ENCODE measurements at regions not wholly inside any gene's neighbourhood (a gene's known extent, or its start where the extent isn't known, plus 50 kb on each side); places are given as distances from the start of the nearest gene placed in this dataset.
A peak's percentile ranks its signal among the peaks of the same experiment; 100 is the strongest.
"Not testable (repeated sequence)": the region's sequence is repeated elsewhere in the genome, so short reads cannot be mapped to it uniquely, and the experiment has no call there.

- no peak for FAIRE-seq
- DNase-seq (ENCODE audit: low spot score), result no peak
These were observed 161.5 kb upstream of the CDKN2B start for GRCh38 chr9:22170556-22170955.

DNA sequence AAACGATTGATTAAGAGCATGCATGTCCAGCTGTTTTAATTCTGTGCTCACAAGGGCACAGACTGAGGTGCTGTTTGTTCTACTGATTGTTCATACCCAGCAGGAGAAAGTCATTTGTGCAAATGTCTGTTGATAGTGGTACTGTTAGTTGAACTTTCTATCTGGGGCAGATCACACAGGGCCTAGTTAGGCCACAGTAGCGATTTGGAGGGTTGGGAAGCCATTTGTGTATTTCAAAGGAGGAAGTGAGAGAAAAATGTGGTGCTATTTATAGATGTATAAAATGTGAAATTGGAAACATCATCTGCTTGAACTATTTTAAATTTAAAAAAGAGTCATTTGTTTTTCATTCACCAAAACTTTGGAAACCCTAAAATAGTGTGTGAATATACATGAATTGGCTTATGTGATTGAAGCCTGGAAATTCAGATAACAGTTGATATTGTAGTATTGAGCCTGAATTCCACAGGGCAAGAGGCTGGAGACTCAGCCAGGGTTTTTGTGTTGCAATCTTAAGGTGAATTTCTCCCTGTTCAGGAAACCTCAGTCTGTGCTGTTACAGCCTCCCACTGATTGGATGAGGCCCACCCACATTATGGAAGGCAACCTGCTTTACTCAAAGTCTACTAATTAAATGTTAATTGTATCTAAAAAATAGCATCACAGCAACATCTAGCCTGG lies 162.0 kb upstream of the CDKN2B start:
- DNase-seq (ENCODE audit: low spot score) (no peak), FAIRE-seq (no peak)

DNA sequence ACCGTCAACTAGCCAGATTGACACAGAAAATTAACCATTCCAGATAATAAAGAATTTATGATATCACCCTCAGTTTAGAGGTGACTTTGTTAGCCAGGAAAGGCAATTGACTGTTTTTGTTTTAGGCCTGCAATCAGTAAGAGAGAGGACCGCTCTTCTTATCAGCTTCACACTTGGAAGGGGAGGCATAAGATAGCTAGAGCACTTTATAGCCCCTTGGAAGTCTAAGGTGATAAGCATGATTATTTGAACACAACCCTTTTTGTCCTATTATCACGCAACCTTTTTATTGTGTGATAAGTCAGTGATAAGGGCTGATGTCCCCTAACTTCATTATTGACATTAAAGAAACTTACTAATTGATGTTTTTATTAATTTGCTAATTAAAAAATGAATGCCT lies 162.6 kb upstream of the CDKN2B start:
- DNase-seq (ENCODE audit: low spot score) (no peak), FAIRE-seq (no peak)

DNA sequence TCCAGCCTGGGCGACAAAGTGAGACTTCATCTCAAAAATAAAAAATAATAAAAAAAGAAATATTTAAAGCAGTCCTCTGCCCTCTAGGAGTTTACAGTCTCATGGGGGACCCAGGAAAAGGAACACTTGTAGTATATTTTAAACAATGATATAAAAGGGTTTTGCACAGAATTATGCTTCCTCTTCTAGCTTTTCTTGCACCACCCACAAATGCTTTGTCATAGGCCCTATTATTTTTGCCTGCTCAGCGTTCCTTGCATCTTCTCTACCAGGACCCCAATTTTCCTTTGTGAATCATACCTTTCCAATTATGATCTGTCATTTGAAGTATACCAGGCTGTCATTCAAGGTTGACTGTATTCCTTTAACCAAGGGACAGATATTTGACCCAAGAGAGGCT lies 164.8 kb upstream of the CDKN2B start:
- DNase-seq (ENCODE audit: low spot score) (no peak), FAIRE-seq (no peak)

GRCh38 chr9:22175972-22176545 lies 167.0 kb upstream of the CDKN2B start:
- DNase-seq (ENCODE audit: low spot score), result no peak
- FAIRE-seq, result no peak

DNA sequence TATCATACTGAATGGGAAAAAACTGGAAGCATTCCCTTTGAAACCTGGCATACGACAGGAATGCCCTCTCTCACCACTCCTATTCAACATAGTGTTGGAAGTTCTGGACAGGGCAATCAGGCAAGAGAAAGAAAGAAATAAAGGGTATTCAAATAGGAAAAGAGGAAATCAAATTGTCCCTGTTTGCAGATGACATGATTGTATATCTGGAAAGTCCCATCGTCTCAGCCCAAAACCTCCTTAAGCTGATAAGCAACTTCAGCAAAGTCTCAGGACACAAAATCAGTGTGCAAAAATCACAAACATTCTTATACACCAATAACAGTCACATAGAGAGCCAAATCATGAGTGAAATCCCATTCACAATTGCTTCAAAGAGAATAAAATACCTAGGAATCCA lies 171.9 kb upstream of the CDKN2B start:
- DNase-seq (ENCODE audit: low spot score); FAIRE-seq: not testable (repeated sequence)

DNA sequence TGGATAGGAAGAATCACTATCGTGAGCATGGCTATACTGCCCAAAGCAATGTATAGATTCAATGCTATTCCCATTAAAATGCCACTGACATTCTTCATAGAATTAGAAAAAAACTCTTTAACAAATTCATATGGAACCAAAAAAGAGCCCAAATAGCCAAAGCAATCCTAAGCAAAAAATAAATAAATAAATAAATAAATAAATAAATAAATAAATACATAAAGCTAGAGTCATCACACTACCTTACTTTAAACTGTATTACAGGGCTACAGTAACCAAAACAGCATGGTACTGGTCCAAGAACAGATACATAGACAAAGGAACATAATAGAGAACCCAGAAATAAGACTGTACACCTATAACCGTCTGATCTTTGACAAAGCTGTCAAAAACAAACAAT lies 180.4 kb upstream of the CDKN2B start:
- DNase-seq (ENCODE audit: low spot score) (no peak), FAIRE-seq (no peak)

- FAIRE-seq; DNase-seq (ENCODE audit: low spot score): not testable (repeated sequence)
These were observed 187.9 kb upstream of the CDKN2B start for GRCh38 chr9:22197000-22197399.

DNA sequence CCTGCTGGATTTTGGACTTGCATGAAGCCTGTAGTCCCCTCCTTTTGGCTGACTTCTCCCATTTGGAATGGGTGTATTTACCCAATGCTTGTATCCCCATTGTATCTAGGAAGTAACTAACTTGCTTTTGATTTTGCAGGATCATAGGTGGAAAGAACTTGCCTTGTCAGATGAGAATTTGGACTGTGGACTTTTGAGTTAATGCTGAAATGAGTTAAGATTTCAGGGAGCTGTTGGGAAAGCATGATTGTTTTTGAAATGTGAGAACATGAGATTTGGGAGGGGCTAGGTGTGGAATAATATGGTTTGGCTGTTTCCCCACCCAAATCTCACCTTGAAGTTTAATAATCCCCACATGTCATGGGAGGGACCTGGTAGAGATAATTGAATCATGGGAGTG lies 189.6 kb upstream of the CDKN2B start:
- no peak for FAIRE-seq
- no peak for DNase-seq (ENCODE audit: low spot score)

- FAIRE-seq (no peak), DNase-seq (ENCODE audit: low spot score) (no peak)
These were observed 192.2 kb upstream of the CDKN2B start for GRCh38 chr9:22201256-22201655.

DNA sequence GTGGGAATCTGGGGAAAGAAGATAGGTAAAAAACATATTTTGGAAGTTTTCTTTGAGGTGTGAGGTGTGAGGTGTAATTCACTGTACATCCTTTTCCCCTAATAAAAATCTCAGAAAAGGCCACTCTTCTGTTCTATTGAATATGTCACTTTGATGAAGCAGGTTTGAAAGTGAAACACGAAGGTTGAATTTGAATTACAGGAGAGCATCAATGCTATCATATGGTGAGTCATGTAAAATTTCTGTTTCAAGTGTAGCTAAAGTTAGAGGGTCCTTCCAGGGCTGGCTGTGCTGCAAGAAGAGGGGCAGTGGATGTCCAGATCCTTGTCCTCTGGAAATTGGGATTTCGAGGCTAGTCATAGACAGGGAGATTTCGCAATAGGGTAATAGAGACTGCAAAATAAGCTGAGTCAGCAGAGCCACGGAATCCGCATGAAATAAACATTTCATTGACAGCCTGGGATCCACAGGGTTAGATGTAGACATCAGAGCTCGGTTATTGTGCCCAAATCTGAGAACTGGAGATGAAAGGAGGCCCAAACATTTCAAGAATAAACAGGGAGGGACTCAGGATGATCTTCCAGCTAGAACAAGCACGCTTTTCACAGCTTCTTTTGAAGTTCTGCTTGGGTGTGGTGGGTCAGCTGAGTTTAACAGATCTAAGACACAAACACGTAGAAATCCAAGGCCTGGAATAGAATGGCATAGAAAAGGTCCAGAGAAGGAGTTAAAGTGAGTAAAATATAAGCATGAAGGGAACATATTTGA lies 194.4 kb upstream of the CDKN2B start:
- DNase-seq (ENCODE audit: low spot score) (peak; percentile 11), FAIRE-seq (no peak)

GRCh38 chr9:22204240-22204639 lies 195.1 kb upstream of the CDKN2B start:
- FAIRE-seq, result no peak

GRCh38 chr9:22206833-22207232 lies 197.7 kb upstream of the CDKN2B start:
- no peak for DNase-seq (ENCODE audit: low spot score)
- FAIRE-seq, result no peak

More at GRCh38 chr9:22204240-22204639, 195.1 kb upstream of the CDKN2B start:
- DNase-seq (ENCODE audit: low spot score), result no peak

GRCh38 chr9:22208846-22209585 lies 199.9 kb upstream of the CDKN2B start:
- no peak for FAIRE-seq

DNA sequence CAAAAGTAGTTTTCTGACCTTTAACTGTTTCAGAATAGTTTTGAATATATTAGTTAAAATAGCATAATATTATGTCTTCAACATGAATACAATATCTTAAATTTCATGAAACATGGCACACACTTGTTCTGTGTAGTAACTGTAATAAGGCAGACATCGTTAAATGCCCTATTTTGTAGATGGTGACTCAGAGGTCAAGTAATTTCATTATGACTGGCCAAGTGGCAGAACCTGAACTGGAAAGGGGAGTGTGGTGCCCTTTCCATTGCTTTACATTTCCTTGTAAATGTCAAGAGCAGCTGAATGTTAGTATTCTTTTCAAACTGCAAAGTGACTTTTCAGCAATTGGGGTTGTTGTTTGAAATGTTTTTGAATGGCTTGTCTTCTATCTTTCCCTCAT lies 201.2 kb upstream of the CDKN2B start:
- no peak for FAIRE-seq
- no peak for DNase-seq (ENCODE audit: low spot score)

More at GRCh38 chr9:22208846-22209585, 199.9 kb upstream of the CDKN2B start:
- no peak for DNase-seq (ENCODE audit: low spot score)

DNA sequence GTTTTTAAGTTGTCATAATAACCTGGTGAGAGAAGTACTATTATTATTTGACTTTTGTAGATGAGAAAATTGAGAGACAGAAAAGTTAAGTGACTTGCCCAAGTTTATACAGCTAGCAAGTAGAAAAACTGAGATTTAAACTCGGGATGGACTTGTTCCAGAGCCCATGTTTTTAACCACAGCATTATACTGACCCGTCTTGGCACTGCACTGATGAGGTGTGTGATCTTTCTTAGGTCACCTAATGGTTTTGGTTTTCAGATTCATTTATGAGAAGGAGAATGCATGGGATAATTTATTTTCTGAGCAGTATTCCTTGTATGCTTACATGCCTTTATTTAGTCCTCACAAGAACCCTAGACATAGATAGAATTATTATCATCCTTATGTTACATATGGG lies 201.8 kb upstream of the CDKN2B start:
- FAIRE-seq, result no peak

GRCh38 chr9:22211588-22212360 lies 202.7 kb upstream of the CDKN2B start:
- no peak for FAIRE-seq
- peak; percentile 70 for DNase-seq (ENCODE audit: low spot score)

More for the DNA sequence above, 201.8 kb upstream of the CDKN2B start:
- DNase-seq (ENCODE audit: low spot score), result no peak

DNA sequence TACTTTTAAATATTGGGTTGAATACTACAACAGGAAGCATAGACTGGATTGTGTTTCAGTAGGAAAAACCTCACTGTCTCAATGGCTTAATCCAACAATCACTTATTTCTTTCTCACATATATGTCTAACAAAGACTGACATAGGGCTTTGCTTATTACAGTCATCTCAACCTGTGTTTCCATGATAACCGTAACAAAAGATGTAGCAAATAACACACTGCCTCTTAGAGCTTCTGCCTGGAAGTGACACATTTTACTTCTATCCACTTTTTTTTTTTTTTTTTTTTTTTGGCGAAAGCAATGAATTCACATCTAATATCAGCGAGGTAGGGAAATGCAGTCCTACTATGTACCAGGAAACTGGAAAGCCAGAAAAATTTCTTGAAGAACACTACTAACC lies 204.9 kb upstream of the CDKN2B start:
- DNase-seq (ENCODE audit: low spot score) (no peak), FAIRE-seq (no peak)

GRCh38 chr9:22214497-22215031 lies 205.5 kb upstream of the CDKN2B start:
- DNase-seq (ENCODE audit: low spot score), result no peak
- FAIRE-seq, result no peak

- no peak for FAIRE-seq
- DNase-seq (ENCODE audit: low spot score), result no peak
These were observed 206.4 kb upstream of the CDKN2B start for GRCh38 chr9:22215521-22215920.

GRCh38 chr9:22216730-22217172 lies 207.6 kb upstream of the CDKN2B start:
- FAIRE-seq (no peak), DNase-seq (ENCODE audit: low spot score) (no peak)
